ENCODE measurements at regions not wholly inside any gene's neighbourhood (a gene's known extent, or its start where the extent isn't known, plus 50 kb on each side); places are given as distances from the start of the nearest gene placed in this dataset.

- H3K36me3 Mint-ChIP-seq (ENCODE audit: low read depth), result no peaks in the 10 kb centered on the region
- peak overlapping the region; percentile 40 for H3K4me3 Mint-ChIP-seq (ENCODE audit: unreplicated experiment)
- peaks cover 60% of the 10 kb centered on the region for H3K4me1 Mint-ChIP-seq (ENCODE audit: low read depth)
- no peak for DNase-seq (ENCODE audit: low spot score)
- no peaks in the 10 kb centered on the region for H3K27me3 Mint-ChIP-seq (ENCODE audit: low read depth)
- peak overlapping the region; percentile 98 for H3K27ac Mint-ChIP-seq (ENCODE audit: unreplicated experiment)
- H3K9me3 Mint-ChIP-seq (ENCODE audit: low read depth), result peaks cover 6% of the 10 kb centered on the region
- TF ChIP-seq CTCF (IDR thresholded peaks at IDR 0.05), result no peak
Observed at GRCh38 chr20:17836303-17836861, 132.2 kb downstream of the SNX5 start.

GRCh38 chr20:17835934-17836300 is 132.7 kb downstream of the SNX5 start:
- TF ChIP-seq CTCF (IDR thresholded peaks at IDR 0.05), result no peak
- peak overlapping the region; percentile 40 for H3K4me3 Mint-ChIP-seq (ENCODE audit: unreplicated experiment)
- H3K36me3 Mint-ChIP-seq (ENCODE audit: low read depth), result no peaks in the 10 kb centered on the region
- H3K27ac Mint-ChIP-seq (ENCODE audit: unreplicated experiment), result peak overlapping the region; percentile 98
- peaks cover 6% of the 10 kb centered on the region for H3K9me3 Mint-ChIP-seq (ENCODE audit: low read depth)
- H3K27me3 Mint-ChIP-seq (ENCODE audit: low read depth), result no peaks in the 10 kb centered on the region
- H3K4me1 Mint-ChIP-seq (ENCODE audit: low read depth), result peaks cover 59% of the 10 kb centered on the region
- no peak for DNase-seq (ENCODE audit: low spot score)

GRCh38 chr20:17835240-17835933 is 133.2 kb downstream of the SNX5 start:
- Mint-ChIP-seq H3K27me3 (ENCODE audit: low read depth) (no peaks in the 10 kb centered on the region), H3K4me3 (ENCODE audit: unreplicated experiment) (peak overlapping the region; percentile 44)

GRCh38 chr20:17834804-17835203 is 133.8 kb downstream of the SNX5 start:
- H3K36me3 Mint-ChIP-seq (ENCODE audit: low read depth), result no peaks in the 10 kb centered on the region
- H3K4me1 Mint-ChIP-seq (ENCODE audit: low read depth), result peaks cover 60% of the 10 kb centered on the region
- H3K9me3 Mint-ChIP-seq (ENCODE audit: low read depth), result no peaks in the 10 kb centered on the region
- no peak overlapping the region for H3K4me3 Mint-ChIP-seq (ENCODE audit: unreplicated experiment)
- no peak for TF ChIP-seq CTCF (IDR thresholded peaks at IDR 0.05)
- no peak for DNase-seq (ENCODE audit: low spot score)
- H3K27ac Mint-ChIP-seq (ENCODE audit: unreplicated experiment), result peak overlapping the region; percentile 98
- no peaks in the 10 kb centered on the region for H3K27me3 Mint-ChIP-seq (ENCODE audit: low read depth)

More at GRCh38 chr20:17835240-17835933, 133.2 kb downstream of the SNX5 start:
- TF ChIP-seq CTCF (IDR thresholded peaks at IDR 0.05), result no peak
- no peak for DNase-seq (ENCODE audit: low spot score)
- Mint-ChIP-seq H3K36me3 (ENCODE audit: low read depth) (no peaks in the 10 kb centered on the region), H3K9me3 (ENCODE audit: low read depth) (peaks cover 2% of the 10 kb centered on the region), H3K27ac (ENCODE audit: unreplicated experiment) (peak overlapping the region; percentile 98), H3K4me1 (ENCODE audit: low read depth) (peaks cover 60% of the 10 kb centered on the region)

GRCh38 chr20:17833036-17833674 is 133.4 kb downstream of the BANF2 start:
- H3K9me3 Mint-ChIP-seq (ENCODE audit: low read depth), result no peaks in the 10 kb centered on the region
- DNase-seq (ENCODE audit: low spot score), result no peak
- H3K27ac Mint-ChIP-seq (ENCODE audit: unreplicated experiment), result peak overlapping the region; percentile 2
- H3K36me3 Mint-ChIP-seq (ENCODE audit: low read depth), result no peaks in the 10 kb centered on the region
- no peak for TF ChIP-seq CTCF (IDR thresholded peaks at IDR 0.05)
- H3K4me1 Mint-ChIP-seq (ENCODE audit: low read depth), result peaks cover 50% of the 10 kb centered on the region
- no peak overlapping the region for H3K4me3 Mint-ChIP-seq (ENCODE audit: unreplicated experiment)
- H3K27me3 Mint-ChIP-seq (ENCODE audit: low read depth), result no peaks in the 10 kb centered on the region

Data from chondrocyte (in vitro differentiated cells).